PFSK-1 (cell line): ENCODE measurements at regions not wholly inside any gene's neighbourhood (a gene's known extent, or its start where the extent isn't known, plus 50 kb on each side); places are given as distances from the start of the nearest gene placed in this dataset.

Source experiments
- FOXP2 ChIP-seq: optimal IDR thresholded peaks from 2 replicates; pipeline ENCODE3; 2011; ENCODE audit warnings: borderline replicate concordance, control low read depth, inconsistent platforms; ENCODE audit not compliant: insufficient read depth; ENCODE audit errors: extremely low read length, extremely low read depth
- POLR2AphosphoS5 ChIP-seq: IDR thresholded peaks from 2 replicates; pipeline ENCODE4 v1.6.1; 2012; ENCODE audit warnings: low read depth, mild to moderate bottlenecking, control low read depth, low read length, moderate library complexity
- SIN3A ChIP-seq: IDR thresholded peaks from 2 replicates; pipeline ENCODE4 v1.6.1; 2012; ENCODE audit warnings: mild to moderate bottlenecking, low read length, moderate library complexity, borderline replicate concordance; ENCODE audit not compliant: insufficient read depth
- TAF1 ChIP-seq: IDR thresholded peaks from 2 replicates; pipeline ENCODE4 v1.6.1; 2012; ENCODE audit warnings: low read length, control low read depth, borderline replicate concordance; ENCODE audit not compliant: insufficient read depth
- TF ChIP-seq, protein P1 (sequence below), 2 experiments: IDR thresholded peaks; 2 replicates each; pipeline versions ENCODE4 v1.6.1 to v1.8.0; 2011 to 2012; ENCODE audit warnings: low read depth in 2 of 2, low read length in 2 of 2, control low read depth in 1 of 2, inconsistent platforms in 1 of 2, mild to moderate bottlenecking in 1 of 2, moderate library complexity in 1 of 2; ENCODE audit not compliant: insufficient read depth in 1 of 2

GRCh38 chr3:176584413-176585176 lies 612.7 kb downstream of the TBL1XR1 start:
- TF ChIP-seq, protein P1, sequence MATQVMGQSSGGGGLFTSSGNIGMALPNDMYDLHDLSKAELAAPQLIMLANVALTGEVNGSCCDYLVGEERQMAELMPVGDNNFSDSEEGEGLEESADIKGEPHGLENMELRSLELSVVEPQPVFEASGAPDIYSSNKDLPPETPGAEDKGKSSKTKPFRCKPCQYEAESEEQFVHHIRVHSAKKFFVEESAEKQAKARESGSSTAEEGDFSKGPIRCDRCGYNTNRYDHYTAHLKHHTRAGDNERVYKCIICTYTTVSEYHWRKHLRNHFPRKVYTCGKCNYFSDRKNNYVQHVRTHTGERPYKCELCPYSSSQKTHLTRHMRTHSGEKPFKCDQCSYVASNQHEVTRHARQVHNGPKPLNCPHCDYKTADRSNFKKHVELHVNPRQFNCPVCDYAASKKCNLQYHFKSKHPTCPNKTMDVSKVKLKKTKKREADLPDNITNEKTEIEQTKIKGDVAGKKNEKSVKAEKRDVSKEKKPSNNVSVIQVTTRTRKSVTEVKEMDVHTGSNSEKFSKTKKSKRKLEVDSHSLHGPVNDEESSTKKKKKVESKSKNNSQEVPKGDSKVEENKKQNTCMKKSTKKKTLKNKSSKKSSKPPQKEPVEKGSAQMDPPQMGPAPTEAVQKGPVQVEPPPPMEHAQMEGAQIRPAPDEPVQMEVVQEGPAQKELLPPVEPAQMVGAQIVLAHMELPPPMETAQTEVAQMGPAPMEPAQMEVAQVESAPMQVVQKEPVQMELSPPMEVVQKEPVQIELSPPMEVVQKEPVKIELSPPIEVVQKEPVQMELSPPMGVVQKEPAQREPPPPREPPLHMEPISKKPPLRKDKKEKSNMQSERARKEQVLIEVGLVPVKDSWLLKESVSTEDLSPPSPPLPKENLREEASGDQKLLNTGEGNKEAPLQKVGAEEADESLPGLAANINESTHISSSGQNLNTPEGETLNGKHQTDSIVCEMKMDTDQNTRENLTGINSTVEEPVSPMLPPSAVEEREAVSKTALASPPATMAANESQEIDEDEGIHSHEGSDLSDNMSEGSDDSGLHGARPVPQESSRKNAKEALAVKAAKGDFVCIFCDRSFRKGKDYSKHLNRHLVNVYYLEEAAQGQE (IDR thresholded peaks at IDR 0.05; ENCODE audit: insufficient read depth in 1 of 2, low read depth in 2 of 2, low read length in 2 of 2): no peak
- TF ChIP-seq TAF1 (no peak), POLR2AphosphoS5 (no peak), SIN3A (no peak), FOXP2 (no peak)
